ENCODE measurements at regions not wholly inside any gene's neighbourhood (a gene's known extent, or its start where the extent isn't known, plus 50 kb on each side); places are given as distances from the start of the nearest gene placed in this dataset.
"Not testable (repeated sequence)": the region's sequence is repeated elsewhere in the genome, so short reads cannot be mapped to it uniquely, and the experiment has no call there.

DNA sequence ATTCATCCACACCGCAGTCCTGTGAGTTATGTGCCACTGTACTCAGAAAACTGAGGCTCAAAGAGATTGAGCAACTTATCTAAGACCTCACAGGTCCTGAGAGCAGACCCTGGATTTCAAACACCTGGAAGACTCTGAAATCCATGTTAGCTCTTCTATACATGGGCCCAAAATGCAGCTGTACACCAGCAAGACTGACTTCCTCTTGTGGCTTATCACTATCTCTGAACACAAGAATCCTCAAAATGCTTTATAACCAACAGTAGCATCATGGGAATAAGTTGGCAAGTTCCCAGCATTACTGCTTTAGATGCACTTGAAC, 188.6 kb downstream of the FOXD4L6 start:
- TF ChIP-seq, protein P1, sequence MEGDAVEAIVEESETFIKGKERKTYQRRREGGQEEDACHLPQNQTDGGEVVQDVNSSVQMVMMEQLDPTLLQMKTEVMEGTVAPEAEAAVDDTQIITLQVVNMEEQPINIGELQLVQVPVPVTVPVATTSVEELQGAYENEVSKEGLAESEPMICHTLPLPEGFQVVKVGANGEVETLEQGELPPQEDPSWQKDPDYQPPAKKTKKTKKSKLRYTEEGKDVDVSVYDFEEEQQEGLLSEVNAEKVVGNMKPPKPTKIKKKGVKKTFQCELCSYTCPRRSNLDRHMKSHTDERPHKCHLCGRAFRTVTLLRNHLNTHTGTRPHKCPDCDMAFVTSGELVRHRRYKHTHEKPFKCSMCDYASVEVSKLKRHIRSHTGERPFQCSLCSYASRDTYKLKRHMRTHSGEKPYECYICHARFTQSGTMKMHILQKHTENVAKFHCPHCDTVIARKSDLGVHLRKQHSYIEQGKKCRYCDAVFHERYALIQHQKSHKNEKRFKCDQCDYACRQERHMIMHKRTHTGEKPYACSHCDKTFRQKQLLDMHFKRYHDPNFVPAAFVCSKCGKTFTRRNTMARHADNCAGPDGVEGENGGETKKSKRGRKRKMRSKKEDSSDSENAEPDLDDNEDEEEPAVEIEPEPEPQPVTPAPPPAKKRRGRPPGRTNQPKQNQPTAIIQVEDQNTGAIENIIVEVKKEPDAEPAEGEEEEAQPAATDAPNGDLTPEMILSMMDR (optimal IDR thresholded peaks at IDR 0.05 in 1 of 3, IDR thresholded peaks at IDR 0.05 in 1 of 3, conservative IDR thresholded peaks at IDR 0.05 in 1 of 3; ENCODE audit: extremely low read depth in 1 of 3, insufficient read depth in 2 of 3, low read length in 3 of 3), result not testable (repeated sequence)
- TF ChIP-seq EZH2 (IDR thresholded peaks at IDR 0.05; ENCODE audit: low read length), result not testable (repeated sequence)
